ENCODE measurements at regions not wholly inside any gene's neighbourhood (a gene's known extent, or its start where the extent isn't known, plus 50 kb on each side); places are given as distances from the start of the nearest gene placed in this dataset.

GRCh38 chr5:13027874-13028273 is 916.6 kb downstream of the DNAH5 start:
- TF ChIP-seq CTCF (conservative IDR thresholded peaks at IDR 0.05; ENCODE audit: low read depth in 2 of 2) (no peak), POLR2AphosphoS5 (IDR thresholded peaks at IDR 0.05; ENCODE audit: low read depth) (no peak), JUNB (IDR thresholded peaks at IDR 0.05; ENCODE audit: unreplicated experiment) (no peak), ZNF114 (CRISPR knock-in tag; IDR thresholded peaks at IDR 0.05) (no peak), EZH2 (IDR thresholded peaks at IDR 0.05; ENCODE audit: low read depth, unreplicated experiment) (no peak), CREB1 (CRISPR knock-in tag; IDR thresholded peaks at IDR 0.05; ENCODE audit: low read depth) (no peak)
- TF ChIP-seq, protein P1, sequence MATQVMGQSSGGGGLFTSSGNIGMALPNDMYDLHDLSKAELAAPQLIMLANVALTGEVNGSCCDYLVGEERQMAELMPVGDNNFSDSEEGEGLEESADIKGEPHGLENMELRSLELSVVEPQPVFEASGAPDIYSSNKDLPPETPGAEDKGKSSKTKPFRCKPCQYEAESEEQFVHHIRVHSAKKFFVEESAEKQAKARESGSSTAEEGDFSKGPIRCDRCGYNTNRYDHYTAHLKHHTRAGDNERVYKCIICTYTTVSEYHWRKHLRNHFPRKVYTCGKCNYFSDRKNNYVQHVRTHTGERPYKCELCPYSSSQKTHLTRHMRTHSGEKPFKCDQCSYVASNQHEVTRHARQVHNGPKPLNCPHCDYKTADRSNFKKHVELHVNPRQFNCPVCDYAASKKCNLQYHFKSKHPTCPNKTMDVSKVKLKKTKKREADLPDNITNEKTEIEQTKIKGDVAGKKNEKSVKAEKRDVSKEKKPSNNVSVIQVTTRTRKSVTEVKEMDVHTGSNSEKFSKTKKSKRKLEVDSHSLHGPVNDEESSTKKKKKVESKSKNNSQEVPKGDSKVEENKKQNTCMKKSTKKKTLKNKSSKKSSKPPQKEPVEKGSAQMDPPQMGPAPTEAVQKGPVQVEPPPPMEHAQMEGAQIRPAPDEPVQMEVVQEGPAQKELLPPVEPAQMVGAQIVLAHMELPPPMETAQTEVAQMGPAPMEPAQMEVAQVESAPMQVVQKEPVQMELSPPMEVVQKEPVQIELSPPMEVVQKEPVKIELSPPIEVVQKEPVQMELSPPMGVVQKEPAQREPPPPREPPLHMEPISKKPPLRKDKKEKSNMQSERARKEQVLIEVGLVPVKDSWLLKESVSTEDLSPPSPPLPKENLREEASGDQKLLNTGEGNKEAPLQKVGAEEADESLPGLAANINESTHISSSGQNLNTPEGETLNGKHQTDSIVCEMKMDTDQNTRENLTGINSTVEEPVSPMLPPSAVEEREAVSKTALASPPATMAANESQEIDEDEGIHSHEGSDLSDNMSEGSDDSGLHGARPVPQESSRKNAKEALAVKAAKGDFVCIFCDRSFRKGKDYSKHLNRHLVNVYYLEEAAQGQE (IDR thresholded peaks at IDR 0.05; ENCODE audit: unreplicated experiment): no peak

Data from GM23338 (cell line).